ENCODE measurements at regions not wholly inside any gene's neighbourhood (a gene's known extent, or its start where the extent isn't known, plus 50 kb on each side); places are given as distances from the start of the nearest gene placed in this dataset.

- intact Hi-C loops (cut with DNase I; ENCODE audit: low total_unique reads) = no loop called here
- H3K27me3 ChIP-seq = no peaks in the 10 kb centered on the region
- H3K27ac ChIP-seq = no peak overlapping the region
- no peaks in the 10 kb centered on the region for H3K4me1 ChIP-seq
- H3K36me3 ChIP-seq = no peaks in the 10 kb centered on the region
- H3K4me3 ChIP-seq = no peak overlapping the region
- DNase-seq = no peak
- no peaks in the 10 kb centered on the region for H3K9me3 ChIP-seq
- TF ChIP-seq CTCF (IDR thresholded peaks at IDR 0.05) (no peak), POLR2A (IDR thresholded peaks at IDR 0.05) (no peak)
These were observed 871.3 kb downstream of the ZPLD1 start for GRCh38 chr3:103306104-103306503.

- no peak for DNase-seq
- no peak overlapping the region for H3K27ac ChIP-seq
- H3K36me3 ChIP-seq = no peaks in the 10 kb centered on the region
- TF ChIP-seq POLR2A (IDR thresholded peaks at IDR 0.05) (no peak), CTCF (IDR thresholded peaks at IDR 0.05) (no peak)
- intact Hi-C loops (cut with DNase I; ENCODE audit: low total_unique reads) = no loop called here
- no peaks in the 10 kb centered on the region for H3K4me1 ChIP-seq
- no peak overlapping the region for H3K4me3 ChIP-seq
- no peaks in the 10 kb centered on the region for H3K9me3 ChIP-seq
- H3K27me3 ChIP-seq = no peaks in the 10 kb centered on the region
These were observed 874.1 kb downstream of the ZPLD1 start for GRCh38 chr3:103308921-103309320.

- intact Hi-C loops (cut with DNase I; ENCODE audit: low total_unique reads) = no loop called here
- H3K9me3 ChIP-seq = no peaks in the 10 kb centered on the region
- DNase-seq = no peak
- no peak overlapping the region for H3K4me3 ChIP-seq
- no peak overlapping the region for H3K27ac ChIP-seq
- no peaks in the 10 kb centered on the region for H3K4me1 ChIP-seq
- no peaks in the 10 kb centered on the region for H3K27me3 ChIP-seq
- TF ChIP-seq CTCF (IDR thresholded peaks at IDR 0.05) = no peak
- H3K36me3 ChIP-seq = no peaks in the 10 kb centered on the region
These were observed 885.1 kb downstream of the ZPLD1 start for GRCh38 chr3:103319912-103320311.

- DNase-seq = no peak
- Histone ChIP-seq H3K27ac (no peak overlapping the region), H3K27me3 (no peaks in the 10 kb centered on the region), H3K4me3 (no peak overlapping the region), H3K4me1 (no peaks in the 10 kb centered on the region), H3K36me3 (no peaks in the 10 kb centered on the region), H3K9me3 (no peaks in the 10 kb centered on the region)
- no peak for TF ChIP-seq POLR2A (IDR thresholded peaks at IDR 0.05)
- TF ChIP-seq CTCF (IDR thresholded peaks at IDR 0.05) = no peak
- intact Hi-C loops (cut with DNase I; ENCODE audit: low total_unique reads) = no loop called here
These were observed 902.5 kb downstream of the ZPLD1 start for GRCh38 chr3:103337179-103337845.

- no peak overlapping the region for H3K27ac ChIP-seq
- intact Hi-C loops (cut with DNase I; ENCODE audit: low total_unique reads) = no loop called here
- DNase-seq = no peak
- no peaks in the 10 kb centered on the region for H3K9me3 ChIP-seq
- no peaks in the 10 kb centered on the region for H3K36me3 ChIP-seq
- H3K27me3 ChIP-seq = no peaks in the 10 kb centered on the region
- no peak overlapping the region for H3K4me3 ChIP-seq
- TF ChIP-seq POLR2A (IDR thresholded peaks at IDR 0.05) (no peak), CTCF (IDR thresholded peaks at IDR 0.05) (no peak)
- H3K4me1 ChIP-seq = no peaks in the 10 kb centered on the region
These were observed 906.3 kb downstream of the ZPLD1 start for GRCh38 chr3:103341078-103341606.
